HEK293 (cell line): ENCODE measurements at regions not wholly inside any gene's neighbourhood (a gene's known extent, or its start where the extent isn't known, plus 50 kb on each side); places are given as distances from the start of the nearest gene placed in this dataset.

Experiments used
- CTCF ChIA-PET: fragments of 350-600 bp; formaldehyde crosslinking; extraction: SDS; loops from one replicate; lab custom pipeline; 2021; ENCODE audit warnings: antibody characterized with exemption; lab: Yijun Ruan, JAX
- POLR2A ChIA-PET: fragments of 300-600 bp; formaldehyde crosslinking; extraction: SDS; loops from one replicate; lab custom pipeline; 2020; ENCODE audit warnings: antibody characterized with exemption, inconsistent platforms; lab: Yijun Ruan, JAX
- H3K27ac ChIP-seq: fragments of 200-500 bp; sonication (Bioruptor generic); 2 replicates; pipeline ENCODE4 v1.5.1; 2014; ENCODE audit warnings: low read depth, low read length, control low read depth, inconsistent platforms; ENCODE audit errors: extremely low read depth
- H3K36me3 ChIP-seq, 2 experiments: fragments of 200-500 bp in 1 of 2; sonication (Bioruptor generic) in 1 of 2; 1 replicate in 1 of 2; 2 replicates in 1 of 2; pipeline ENCODE4 v1.5.1; 2014 to 2017; ENCODE audit warnings: inconsistent platforms in 2 of 2, low read length in 2 of 2; ENCODE audit not compliant: control insufficient read depth in 2 of 2, insufficient read depth in 1 of 2
- H3K4me1 ChIP-seq: fragments of 200-500 bp; sonication (Bioruptor generic); 2 replicates; pipeline ENCODE4 v1.5.1; 2014; ENCODE audit warnings: mild to moderate bottlenecking, low read length, inconsistent platforms; ENCODE audit not compliant: control insufficient read depth, insufficient read depth
- H3K4me3 ChIP-seq: 2 replicates; pipeline ENCODE4 v1.5.1; 2011; ENCODE audit warnings: low read depth, mild to moderate bottlenecking, control low read depth, low read length, moderate library complexity
- H3K9me3 ChIP-seq: fragments of 200-500 bp; sonication (Bioruptor generic); 2 replicates; pipeline ENCODE4 v1.5.1; 2014; ENCODE audit warnings: low read depth, low read length, inconsistent platforms; ENCODE audit not compliant: control insufficient read depth, insufficient read depth
- EGR2 ChIP-seq: fragments of 450-650 bp; formaldehyde crosslinking; IDR thresholded peaks from 2 replicates; pipeline ENCODE4 v1.5.1; 2016; ENCODE audit warnings: low read depth, missing biosample characterization, missing genetic modification characterization
- FEZF1 ChIP-seq: fragments of 450-650 bp; formaldehyde crosslinking; IDR thresholded peaks from 2 replicates; pipeline ENCODE4 v1.5.1; 2016; ENCODE audit warnings: missing biosample characterization, missing genetic modification characterization
- GFI1B ChIP-seq: fragments of 450-650 bp; formaldehyde crosslinking; IDR thresholded peaks from 2 replicates; pipeline ENCODE4 v1.5.1; 2016; ENCODE audit warnings: missing biosample characterization, missing genetic modification characterization
- HOXC10 ChIP-seq: sonication (generic); formaldehyde crosslinking; IDR thresholded peaks from 2 replicates; pipeline ENCODE4 v1.8.1; 2023; ENCODE audit warnings: mild to moderate bottlenecking, missing genetic modification reagents
- KLF9 ChIP-seq: fragments of 450-650 bp; formaldehyde crosslinking; IDR thresholded peaks from 2 replicates; pipeline ENCODE4 v1.5.1; 2016; ENCODE audit warnings: missing biosample characterization, missing genetic modification characterization, low read depth
- MZF1 ChIP-seq: fragments of 450-650 bp; formaldehyde crosslinking; IDR thresholded peaks from 2 replicates; pipeline ENCODE4 v1.5.1; 2017; ENCODE audit warnings: missing biosample characterization, missing genetic modification characterization, borderline replicate concordance
- SP3 ChIP-seq: fragments of 450-650 bp; formaldehyde crosslinking; IDR thresholded peaks from 2 replicates; pipeline ENCODE4 v1.5.1; 2016; ENCODE audit warnings: missing biosample characterization, missing genetic modification characterization
- ZBTB10 ChIP-seq: fragments of 450-650 bp; formaldehyde crosslinking; IDR thresholded peaks from 2 replicates; pipeline ENCODE4 v1.5.1; 2016; ENCODE audit warnings: missing biosample characterization, missing genetic modification characterization
- ZBTB7A ChIP-seq: fragments of 450-650 bp; formaldehyde crosslinking; IDR thresholded peaks from 2 replicates; pipeline ENCODE4 v1.5.1; 2016; ENCODE audit warnings: low read depth, missing biosample characterization, missing genetic modification characterization
- ZNF133 ChIP-seq: fragments of 450-650 bp; formaldehyde crosslinking; IDR thresholded peaks from 2 replicates; pipeline ENCODE4 v1.5.1; 2016; ENCODE audit warnings: missing biosample characterization, missing genetic modification characterization
- ZNF140 ChIP-seq: fragments of 450-650 bp; formaldehyde crosslinking; IDR thresholded peaks from 2 replicates; pipeline ENCODE4 v1.5.1; 2016; ENCODE audit warnings: missing biosample characterization, missing genetic modification characterization
- ZNF146 ChIP-seq: fragments of 450-650 bp; formaldehyde crosslinking; IDR thresholded peaks from 2 replicates; pipeline ENCODE4 v1.5.1; 2016; ENCODE audit warnings: missing biosample characterization, missing genetic modification characterization
- ZNF157 ChIP-seq: fragments of 450-650 bp; formaldehyde crosslinking; IDR thresholded peaks from 2 replicates; pipeline ENCODE4 v1.5.1; 2016; ENCODE audit warnings: missing biosample characterization, missing genetic modification characterization
- ZNF223 ChIP-seq: fragments of 450-650 bp; formaldehyde crosslinking; IDR thresholded peaks from 2 replicates; pipeline ENCODE4 v1.5.1; 2016; ENCODE audit warnings: missing biosample characterization, missing genetic modification characterization
- ZNF280D ChIP-seq: fragments of 450-650 bp; formaldehyde crosslinking; IDR thresholded peaks from 2 replicates; pipeline ENCODE4 v1.5.1; 2016; ENCODE audit warnings: missing biosample characterization, missing genetic modification characterization
- ZNF292 ChIP-seq: fragments of 450-650 bp; formaldehyde crosslinking; IDR thresholded peaks from 2 replicates; pipeline ENCODE4 v1.5.1; 2016; ENCODE audit warnings: low read depth, missing biosample characterization, missing genetic modification characterization, borderline replicate concordance
- ZNF366 ChIP-seq: fragments of 450-650 bp; formaldehyde crosslinking; conservative IDR thresholded peaks from 2 replicates; pipeline ENCODE4 v1.5.1; 2016; ENCODE audit warnings: missing biosample characterization, missing genetic modification characterization
- ZNF37A ChIP-seq: fragments of 450-650 bp; IDR thresholded peaks from 2 replicates; pipeline ENCODE4 v1.5.1; 2018; ENCODE audit warnings: missing biosample characterization, missing genetic modification characterization
- ZNF449 ChIP-seq: fragments of 450-650 bp; formaldehyde crosslinking; IDR thresholded peaks from 2 replicates; pipeline ENCODE4 v1.5.1; 2017; ENCODE audit warnings: missing biosample characterization, mild to moderate bottlenecking, missing genetic modification characterization, moderate library complexity
- ZNF488 ChIP-seq: fragments of 450-650 bp; formaldehyde crosslinking; IDR thresholded peaks from 2 replicates; pipeline ENCODE4 v1.5.1; 2016; ENCODE audit warnings: missing biosample characterization, missing genetic modification characterization
- ZNF521 ChIP-seq: fragments of 450-650 bp; formaldehyde crosslinking; IDR thresholded peaks from 2 replicates; pipeline ENCODE4 v1.5.1; 2017; ENCODE audit warnings: missing biosample characterization, mild to moderate bottlenecking, missing genetic modification characterization
- ZNF530 ChIP-seq: fragments of 450-650 bp; formaldehyde crosslinking; IDR thresholded peaks from 2 replicates; pipeline ENCODE4 v1.5.1; 2016; ENCODE audit warnings: low read depth, missing biosample characterization, missing genetic modification characterization
- ZNF621 ChIP-seq: fragments of 450-650 bp; formaldehyde crosslinking; IDR thresholded peaks from 2 replicates; pipeline ENCODE4 v1.5.1; 2017; ENCODE audit warnings: missing biosample characterization, missing genetic modification characterization
- ZNF623 ChIP-seq: fragments of 450-650 bp; formaldehyde crosslinking; IDR thresholded peaks from 2 replicates; pipeline ENCODE4 v1.5.1; 2016; ENCODE audit warnings: missing biosample characterization, missing genetic modification characterization
- ZNF664 ChIP-seq: fragments of 450-650 bp; formaldehyde crosslinking; IDR thresholded peaks from 2 replicates; pipeline ENCODE4 v1.5.1; 2016; ENCODE audit warnings: missing biosample characterization, missing genetic modification characterization
- ZNF692 ChIP-seq: fragments of 450-650 bp; formaldehyde crosslinking; IDR thresholded peaks from 2 replicates; pipeline ENCODE4 v1.5.1; 2016; ENCODE audit warnings: missing biosample characterization, missing genetic modification characterization
- ZNF791 ChIP-seq: fragments of 450-650 bp; formaldehyde crosslinking; IDR thresholded peaks from 2 replicates; pipeline ENCODE4 v1.5.1; 2016; ENCODE audit warnings: missing biosample characterization, missing genetic modification characterization
- ZNF830 ChIP-seq: fragments of 450-650 bp; IDR thresholded peaks from 2 replicates; pipeline ENCODE4 v1.5.0; 2018; ENCODE audit warnings: missing biosample characterization, missing genetic modification characterization, low read depth, mild to moderate bottlenecking, moderate library complexity
- ZSCAN16 ChIP-seq: fragments of 450-650 bp; formaldehyde crosslinking; IDR thresholded peaks from 2 replicates; pipeline ENCODE4 v1.5.1; 2016; ENCODE audit warnings: missing biosample characterization, missing genetic modification characterization
- ZXDB ChIP-seq: fragments of 450-650 bp; formaldehyde crosslinking; IDR thresholded peaks from 2 replicates; pipeline ENCODE4 v1.5.1; 2016; ENCODE audit warnings: missing biosample characterization, missing genetic modification characterization

DNA sequence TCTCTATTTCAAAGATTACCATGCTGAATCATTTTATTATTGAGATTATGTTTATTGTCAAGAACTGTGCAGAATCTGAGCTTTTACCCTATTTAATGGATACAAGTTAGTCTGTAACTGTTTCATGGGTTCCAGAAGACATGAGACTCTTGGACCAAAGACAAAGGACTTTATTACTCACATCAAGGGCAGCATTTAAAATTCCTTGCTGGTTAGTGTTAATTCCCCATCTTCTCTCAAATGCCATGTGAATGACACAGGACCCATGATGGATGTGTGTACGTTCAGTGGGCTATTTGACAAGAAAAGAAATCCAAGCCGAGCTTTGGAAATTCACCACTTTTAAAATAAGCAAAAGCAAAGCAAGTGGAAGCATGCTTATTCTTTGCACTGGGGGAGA lies 139.9 kb downstream of the PCDH20 start:
- no peaks in the 10 kb centered on the region for H3K9me3 ChIP-seq
- no peak for TF ChIP-seq ZXDB (tag by site-specific recombination)
- TF ChIP-seq ZNF280D (tag by site-specific recombination) = no peak
- no peak for TF ChIP-seq ZNF449 (tag by site-specific recombination)
- TF ChIP-seq ZSCAN16 = no peak
- TF ChIP-seq ZNF791 (tag by site-specific recombination) = no peak
- no peak for TF ChIP-seq ZNF521 (tag by site-specific recombination)
- TF ChIP-seq ZBTB7A (tag by site-specific recombination) = no peak
- no peak for TF ChIP-seq MZF1 (tag by site-specific recombination)
- no peak for TF ChIP-seq ZNF830 (tag by site-specific recombination)
- no peak for TF ChIP-seq FEZF1 (tag by site-specific recombination)
- no peak for TF ChIP-seq ZNF133 (tag by site-specific recombination)
- TF ChIP-seq HOXC10 (CRISPR knock-in tag) = no peak
- no peak for TF ChIP-seq ZNF140 (tag by site-specific recombination)
- TF ChIP-seq EGR2 (tag by site-specific recombination) = no peak
- TF ChIP-seq ZNF292 (tag by site-specific recombination) = no peak
- TF ChIP-seq ZNF623 = no peak
- TF ChIP-seq ZBTB10 (tag by site-specific recombination) = no peak
- no peak for TF ChIP-seq GFI1B
- no peak for TF ChIP-seq ZNF37A (tag by site-specific recombination)
- ChIA-PET POLR2A (no interaction called here), CTCF (no interaction called here)
- H3K4me3 ChIP-seq = no peak overlapping the region
- H3K36me3 ChIP-seq = no peaks in the 10 kb centered on the region
- H3K27ac ChIP-seq = no peak overlapping the region
- H3K4me1 ChIP-seq = no peaks in the 10 kb centered on the region

GRCh38 chr13:61275251-61275650 lies 140.4 kb downstream of the PCDH20 start:
- H3K27ac ChIP-seq = no peak overlapping the region
- H3K9me3 ChIP-seq = no peaks in the 10 kb centered on the region
- CTCF ChIA-PET = no interaction called here
- POLR2A ChIA-PET = no interaction called here
- no peak overlapping the region for H3K4me3 ChIP-seq
- no peaks in the 10 kb centered on the region for H3K4me1 ChIP-seq
- H3K36me3 ChIP-seq = no peaks in the 10 kb centered on the region
- TF ChIP-seq KLF9 (no peak), ZNF157 (tag by site-specific recombination) (no peak), ZNF146 (tag by site-specific recombination) (no peak), ZNF488 (no peak), ZNF692 (tag by site-specific recombination) (no peak), ZNF223 (tag by site-specific recombination) (no peak), SP3 (no peak), ZNF664 (tag by site-specific recombination) (no peak), ZNF530 (no peak), ZNF621 (tag by site-specific recombination) (no peak), ZNF366 (tag by site-specific recombination) (no peak), ZBTB7A (tag by site-specific recombination) (no peak)
